HEK293 (cell line): ENCODE measurements at regions not wholly inside any gene's neighbourhood (a gene's known extent, or its start where the extent isn't known, plus 50 kb on each side); places are given as distances from the start of the nearest gene placed in this dataset.
A peak's percentile ranks its signal among the peaks of the same experiment; 100 is the strongest.

Experiments used
- CTCF ChIA-PET: fragments of 350-600 bp; formaldehyde crosslinking; extraction: SDS; loops from one replicate; lab custom pipeline; 2021; ENCODE audit warnings: antibody characterized with exemption; lab: Yijun Ruan, JAX
- POLR2A ChIA-PET: fragments of 300-600 bp; formaldehyde crosslinking; extraction: SDS; loops from one replicate; lab custom pipeline; 2020; ENCODE audit warnings: antibody characterized with exemption, inconsistent platforms; lab: Yijun Ruan, JAX
- H3K27ac ChIP-seq: fragments of 200-500 bp; sonication (Bioruptor generic); 2 replicates; pipeline ENCODE4 v1.5.1; 2014; ENCODE audit warnings: low read depth, low read length, control low read depth, inconsistent platforms; ENCODE audit errors: extremely low read depth
- H3K36me3 ChIP-seq, 2 experiments: fragments of 200-500 bp in 1 of 2; sonication (Bioruptor generic) in 1 of 2; 1 replicate in 1 of 2; 2 replicates in 1 of 2; pipeline ENCODE4 v1.5.1; 2014 to 2017; ENCODE audit warnings: inconsistent platforms in 2 of 2, low read length in 2 of 2; ENCODE audit not compliant: control insufficient read depth in 2 of 2, insufficient read depth in 1 of 2
- H3K4me1 ChIP-seq: fragments of 200-500 bp; sonication (Bioruptor generic); 2 replicates; pipeline ENCODE4 v1.5.1; 2014; ENCODE audit warnings: mild to moderate bottlenecking, low read length, inconsistent platforms; ENCODE audit not compliant: control insufficient read depth, insufficient read depth
- H3K4me3 ChIP-seq: 2 replicates; pipeline ENCODE4 v1.5.1; 2011; ENCODE audit warnings: low read depth, mild to moderate bottlenecking, control low read depth, low read length, moderate library complexity
- H3K9me3 ChIP-seq: fragments of 200-500 bp; sonication (Bioruptor generic); 2 replicates; pipeline ENCODE4 v1.5.1; 2014; ENCODE audit warnings: low read depth, low read length, inconsistent platforms; ENCODE audit not compliant: control insufficient read depth, insufficient read depth
- EGR2 ChIP-seq: fragments of 450-650 bp; formaldehyde crosslinking; IDR thresholded peaks from 2 replicates; pipeline ENCODE4 v1.5.1; 2016; ENCODE audit warnings: low read depth, missing biosample characterization, missing genetic modification characterization
- FEZF1 ChIP-seq: fragments of 450-650 bp; formaldehyde crosslinking; IDR thresholded peaks from 2 replicates; pipeline ENCODE4 v1.5.1; 2016; ENCODE audit warnings: missing biosample characterization, missing genetic modification characterization
- GLIS1 ChIP-seq: fragments of 450-650 bp; formaldehyde crosslinking; IDR thresholded peaks from 2 replicates; pipeline ENCODE4 v1.5.1; 2016; ENCODE audit warnings: missing biosample characterization, missing genetic modification characterization
- HOXA7 ChIP-seq: sonication (generic); formaldehyde crosslinking; IDR thresholded peaks from 2 replicates; pipeline ENCODE4 v1.8.1; 2022; ENCODE audit warnings: missing genetic modification reagents, borderline replicate concordance
- IKZF3 ChIP-seq: fragments of 450-650 bp; IDR thresholded peaks from 2 replicates; pipeline ENCODE4 v1.5.0; 2018; ENCODE audit warnings: missing biosample characterization, mild to moderate bottlenecking, missing genetic modification characterization, moderate library complexity
- KLF8 ChIP-seq: fragments of 450-650 bp; formaldehyde crosslinking; IDR thresholded peaks from 2 replicates; pipeline ENCODE4 v1.5.1; 2016; ENCODE audit warnings: missing biosample characterization, missing genetic modification characterization
- OSR2 ChIP-seq: fragments of 450-650 bp; formaldehyde crosslinking; IDR thresholded peaks from 2 replicates; pipeline ENCODE4 v1.5.1; 2016; ENCODE audit warnings: missing biosample characterization, missing genetic modification characterization
- SP2 ChIP-seq: fragments of 450-650 bp; formaldehyde crosslinking; IDR thresholded peaks from 2 replicates; pipeline ENCODE4 v1.5.1; 2016; ENCODE audit warnings: missing biosample characterization, missing genetic modification characterization
- ZBTB17 ChIP-seq: fragments of 450-650 bp; formaldehyde crosslinking; IDR thresholded peaks from 2 replicates; pipeline ENCODE4 v1.5.1; 2016; ENCODE audit warnings: missing biosample characterization, missing genetic modification characterization
- ZNF2 ChIP-seq: fragments of 450-650 bp; formaldehyde crosslinking; IDR thresholded peaks from 2 replicates; pipeline ENCODE4 v1.5.1; 2016; ENCODE audit warnings: missing biosample characterization, missing genetic modification characterization
- ZNF48 ChIP-seq: fragments of 450-650 bp; formaldehyde crosslinking; IDR thresholded peaks from 2 replicates; pipeline ENCODE4 v1.5.1; 2016; ENCODE audit warnings: missing biosample characterization, missing genetic modification characterization
- ZNF596 ChIP-seq: fragments of 450-650 bp; IDR thresholded peaks from 2 replicates; pipeline ENCODE4 v1.5.0; 2018; ENCODE audit warnings: missing biosample characterization, mild to moderate bottlenecking, missing genetic modification characterization, moderate library complexity
- ZNF658 ChIP-seq: fragments of 450-650 bp; formaldehyde crosslinking; IDR thresholded peaks from 2 replicates; pipeline ENCODE4; 2016; ENCODE audit warnings: missing biosample characterization, missing genetic modification characterization
- TF ChIP-seq, protein P1 (sequence below): fragments of 450-650 bp; formaldehyde crosslinking; IDR thresholded peaks from 2 replicates; pipeline ENCODE4 v1.5.1; 2017; ENCODE audit warnings: missing biosample characterization, missing genetic modification characterization
- TF ChIP-seq, protein P2 (sequence below): fragments of 450-650 bp; formaldehyde crosslinking; IDR thresholded peaks from 2 replicates; pipeline ENCODE4 v1.5.1; 2017; ENCODE audit warnings: missing biosample characterization, missing genetic modification characterization
- TF ChIP-seq, protein P3 (sequence below): fragments of 450-650 bp; formaldehyde crosslinking; IDR thresholded peaks from 2 replicates; pipeline ENCODE4 v1.5.1; 2016; ENCODE audit warnings: missing biosample characterization, missing genetic modification characterization, low read depth
- TF ChIP-seq, protein P4 (sequence below): fragments of 450-650 bp; formaldehyde crosslinking; IDR thresholded peaks from 2 replicates; pipeline ENCODE4 v1.5.1; 2016; ENCODE audit warnings: missing biosample characterization, missing genetic modification characterization, borderline replicate concordance
- TF ChIP-seq, protein P5 (sequence below): fragments of 450-650 bp; formaldehyde crosslinking; IDR thresholded peaks from 2 replicates; pipeline ENCODE4 v1.5.1; 2016; ENCODE audit warnings: missing biosample characterization, missing genetic modification characterization
- TF ChIP-seq, protein P6 (sequence below): fragments of 450-650 bp; formaldehyde crosslinking; IDR thresholded peaks from 2 replicates; pipeline ENCODE4 v1.5.1; 2016; ENCODE audit warnings: missing biosample characterization, missing genetic modification characterization
- TF ChIP-seq, protein P7 (sequence below): fragments of 450-650 bp; formaldehyde crosslinking; IDR thresholded peaks from 2 replicates; pipeline ENCODE4 v1.5.1; 2017; ENCODE audit warnings: missing biosample characterization, missing genetic modification characterization

DNA sequence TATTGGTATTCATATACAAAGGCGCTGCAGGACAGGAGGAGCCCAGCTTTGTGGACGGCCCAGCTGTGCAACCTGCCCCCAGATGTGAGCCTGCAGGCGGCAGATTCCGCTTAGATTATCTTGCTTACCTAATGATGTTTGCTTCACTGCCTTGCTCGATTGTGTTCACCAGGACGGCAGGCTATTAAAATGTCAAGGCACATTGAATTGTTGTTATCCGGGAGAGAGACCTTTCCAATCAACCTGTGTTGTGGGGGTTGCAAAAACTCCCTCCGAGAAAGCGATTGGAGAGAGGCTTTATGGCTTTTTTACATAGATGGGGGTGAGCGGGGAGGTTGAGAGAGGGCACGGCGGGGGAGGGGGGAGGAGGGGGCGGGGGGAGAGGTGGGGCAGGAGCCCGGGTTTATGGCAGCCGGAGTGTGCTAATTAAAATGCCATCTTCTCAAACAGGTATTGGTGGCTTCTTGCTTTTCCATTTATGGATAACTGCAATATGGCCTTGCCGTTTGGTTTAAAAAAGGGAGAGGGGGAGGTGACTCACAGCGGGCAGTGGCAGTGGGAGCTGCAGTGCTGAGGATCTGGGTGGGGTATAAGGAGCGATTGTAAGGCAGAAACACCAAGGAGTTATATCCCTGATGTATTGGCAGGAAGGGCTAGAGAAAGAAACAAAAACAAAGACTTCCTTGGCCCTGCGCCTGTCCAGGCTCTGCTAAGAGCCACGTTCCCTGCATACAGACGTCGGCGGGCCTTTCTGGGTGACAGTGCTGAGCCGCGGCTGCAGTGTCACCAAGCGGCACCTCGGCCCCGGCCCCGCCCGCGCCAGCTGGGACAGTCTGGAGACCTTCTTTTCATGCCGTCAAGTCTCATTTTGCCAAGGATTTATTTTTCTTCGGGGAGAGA, 97.2 kb downstream of the INSIG2 start:
- Histone ChIP-seq H3K9me3 (no peaks in the 10 kb centered on the region), H3K36me3 (no peaks in the 10 kb centered on the region), H3K27ac (peak overlapping the region; percentile 100), H3K4me1 (peaks cover 16% of the 10 kb centered on the region), H3K4me3 (peak overlapping the region; percentile 46)
- POLR2A ChIA-PET, result interaction anchor here (1.5 kb wide), 3 partner anchors 96 to 100 kb away, joined by 3 to 7 read pairs (median 5); partner anchors contain the start of gene INSIG2
- CTCF ChIA-PET, result interaction anchor here (0.6 to 0.7 kb wide), 2 partner anchors 9 to 26 kb away, joined by 3 to 4 read pairs; no protein-coding TSS in a partner anchor
- TF ChIP-seq ZNF658 (tag by site-specific recombination) (no peak), EGR2 (0 out of 2 replicates have a peak, but pooled peaks have one; percentile 3), HOXA7 (CRISPR knock-in tag) (no peak), OSR2 (peak; percentile 79), KLF8 (tag by site-specific recombination) (0 out of 2 replicates have a peak, but pooled peaks have one; percentile 21), SP2 (peak; percentile 28; the same call in 1 of the 2 replicates), ZBTB17 (peak; percentile 68; the same call in 1 of the 2 replicates), ZNF48 (no peak), FEZF1 (tag by site-specific recombination) (peak; percentile 59), IKZF3 (tag by site-specific recombination) (0 out of 2 replicates have a peak, but pooled peaks have one; percentile 71), ZNF2 (tag by site-specific recombination) (0 out of 2 replicates have a peak, but pooled peaks have one; percentile 39), ZNF596 (0 out of 2 replicates have a peak, but pooled peaks have one; percentile 51), GLIS1 (tag by site-specific recombination) (peak; percentile 26; the same call in 1 of the 2 replicates)
- TF ChIP-seq, protein P1, sequence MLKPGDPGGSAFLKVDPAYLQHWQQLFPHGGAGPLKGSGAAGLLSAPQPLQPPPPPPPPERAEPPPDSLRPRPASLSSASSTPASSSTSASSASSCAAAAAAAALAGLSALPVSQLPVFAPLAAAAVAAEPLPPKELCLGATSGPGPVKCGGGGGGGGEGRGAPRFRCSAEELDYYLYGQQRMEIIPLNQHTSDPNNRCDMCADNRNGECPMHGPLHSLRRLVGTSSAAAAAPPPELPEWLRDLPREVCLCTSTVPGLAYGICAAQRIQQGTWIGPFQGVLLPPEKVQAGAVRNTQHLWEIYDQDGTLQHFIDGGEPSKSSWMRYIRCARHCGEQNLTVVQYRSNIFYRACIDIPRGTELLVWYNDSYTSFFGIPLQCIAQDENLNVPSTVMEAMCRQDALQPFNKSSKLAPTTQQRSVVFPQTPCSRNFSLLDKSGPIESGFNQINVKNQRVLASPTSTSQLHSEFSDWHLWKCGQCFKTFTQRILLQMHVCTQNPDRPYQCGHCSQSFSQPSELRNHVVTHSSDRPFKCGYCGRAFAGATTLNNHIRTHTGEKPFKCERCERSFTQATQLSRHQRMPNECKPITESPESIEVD (tag by site-specific recombination), result 0 out of 2 replicates have a peak, but pooled peaks have one; percentile 14
- TF ChIP-seq, protein P2, sequence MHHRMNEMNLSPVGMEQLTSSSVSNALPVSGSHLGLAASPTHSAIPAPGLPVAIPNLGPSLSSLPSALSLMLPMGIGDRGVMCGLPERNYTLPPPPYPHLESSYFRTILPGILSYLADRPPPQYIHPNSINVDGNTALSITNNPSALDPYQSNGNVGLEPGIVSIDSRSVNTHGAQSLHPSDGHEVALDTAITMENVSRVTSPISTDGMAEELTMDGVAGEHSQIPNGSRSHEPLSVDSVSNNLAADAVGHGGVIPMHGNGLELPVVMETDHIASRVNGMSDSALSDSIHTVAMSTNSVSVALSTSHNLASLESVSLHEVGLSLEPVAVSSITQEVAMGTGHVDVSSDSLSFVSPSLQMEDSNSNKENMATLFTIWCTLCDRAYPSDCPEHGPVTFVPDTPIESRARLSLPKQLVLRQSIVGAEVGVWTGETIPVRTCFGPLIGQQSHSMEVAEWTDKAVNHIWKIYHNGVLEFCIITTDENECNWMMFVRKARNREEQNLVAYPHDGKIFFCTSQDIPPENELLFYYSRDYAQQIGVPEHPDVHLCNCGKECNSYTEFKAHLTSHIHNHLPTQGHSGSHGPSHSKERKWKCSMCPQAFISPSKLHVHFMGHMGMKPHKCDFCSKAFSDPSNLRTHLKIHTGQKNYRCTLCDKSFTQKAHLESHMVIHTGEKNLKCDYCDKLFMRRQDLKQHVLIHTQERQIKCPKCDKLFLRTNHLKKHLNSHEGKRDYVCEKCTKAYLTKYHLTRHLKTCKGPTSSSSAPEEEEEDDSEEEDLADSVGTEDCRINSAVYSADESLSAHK (tag by site-specific recombination), result no peak
- TF ChIP-seq, protein P3, sequence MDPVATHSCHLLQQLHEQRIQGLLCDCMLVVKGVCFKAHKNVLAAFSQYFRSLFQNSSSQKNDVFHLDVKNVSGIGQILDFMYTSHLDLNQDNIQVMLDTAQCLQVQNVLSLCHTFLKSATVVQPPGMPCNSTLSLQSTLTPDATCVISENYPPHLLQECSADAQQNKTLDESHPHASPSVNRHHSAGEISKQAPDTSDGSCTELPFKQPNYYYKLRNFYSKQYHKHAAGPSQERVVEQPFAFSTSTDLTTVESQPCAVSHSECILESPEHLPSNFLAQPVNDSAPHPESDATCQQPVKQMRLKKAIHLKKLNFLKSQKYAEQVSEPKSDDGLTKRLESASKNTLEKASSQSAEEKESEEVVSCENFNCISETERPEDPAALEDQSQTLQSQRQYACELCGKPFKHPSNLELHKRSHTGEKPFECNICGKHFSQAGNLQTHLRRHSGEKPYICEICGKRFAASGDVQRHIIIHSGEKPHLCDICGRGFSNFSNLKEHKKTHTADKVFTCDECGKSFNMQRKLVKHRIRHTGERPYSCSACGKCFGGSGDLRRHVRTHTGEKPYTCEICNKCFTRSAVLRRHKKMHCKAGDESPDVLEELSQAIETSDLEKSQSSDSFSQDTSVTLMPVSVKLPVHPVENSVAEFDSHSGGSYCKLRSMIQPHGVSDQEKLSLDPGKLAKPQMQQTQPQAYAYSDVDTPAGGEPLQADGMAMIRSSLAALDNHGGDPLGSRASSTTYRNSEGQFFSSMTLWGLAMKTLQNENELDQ (tag by site-specific recombination), result no peak
- TF ChIP-seq, protein P4, sequence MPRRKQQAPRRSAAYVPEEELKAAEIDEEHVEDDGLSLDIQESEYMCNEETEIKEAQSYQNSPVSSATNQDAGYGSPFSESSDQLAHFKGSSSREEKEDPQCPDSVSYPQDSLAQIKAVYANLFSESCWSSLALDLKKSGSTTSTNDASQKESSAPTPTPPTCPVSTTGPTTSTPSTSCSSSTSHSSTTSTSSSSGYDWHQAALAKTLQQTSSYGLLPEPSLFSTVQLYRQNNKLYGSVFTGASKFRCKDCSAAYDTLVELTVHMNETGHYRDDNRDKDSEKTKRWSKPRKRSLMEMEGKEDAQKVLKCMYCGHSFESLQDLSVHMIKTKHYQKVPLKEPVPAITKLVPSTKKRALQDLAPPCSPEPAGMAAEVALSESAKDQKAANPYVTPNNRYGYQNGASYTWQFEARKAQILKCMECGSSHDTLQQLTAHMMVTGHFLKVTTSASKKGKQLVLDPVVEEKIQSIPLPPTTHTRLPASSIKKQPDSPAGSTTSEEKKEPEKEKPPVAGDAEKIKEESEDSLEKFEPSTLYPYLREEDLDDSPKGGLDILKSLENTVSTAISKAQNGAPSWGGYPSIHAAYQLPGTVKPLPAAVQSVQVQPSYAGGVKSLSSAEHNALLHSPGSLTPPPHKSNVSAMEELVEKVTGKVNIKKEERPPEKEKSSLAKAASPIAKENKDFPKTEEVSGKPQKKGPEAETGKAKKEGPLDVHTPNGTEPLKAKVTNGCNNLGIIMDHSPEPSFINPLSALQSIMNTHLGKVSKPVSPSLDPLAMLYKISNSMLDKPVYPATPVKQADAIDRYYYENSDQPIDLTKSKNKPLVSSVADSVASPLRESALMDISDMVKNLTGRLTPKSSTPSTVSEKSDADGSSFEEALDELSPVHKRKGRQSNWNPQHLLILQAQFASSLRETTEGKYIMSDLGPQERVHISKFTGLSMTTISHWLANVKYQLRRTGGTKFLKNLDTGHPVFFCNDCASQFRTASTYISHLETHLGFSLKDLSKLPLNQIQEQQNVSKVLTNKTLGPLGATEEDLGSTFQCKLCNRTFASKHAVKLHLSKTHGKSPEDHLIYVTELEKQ (tag by site-specific recombination), result no peak
- TF ChIP-seq, protein P5, sequence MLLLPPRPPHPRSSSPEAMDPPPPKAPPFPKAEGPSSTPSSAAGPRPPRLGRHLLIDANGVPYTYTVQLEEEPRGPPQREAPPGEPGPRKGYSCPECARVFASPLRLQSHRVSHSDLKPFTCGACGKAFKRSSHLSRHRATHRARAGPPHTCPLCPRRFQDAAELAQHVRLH (tag by site-specific recombination), result no peak
- TF ChIP-seq, protein P6, sequence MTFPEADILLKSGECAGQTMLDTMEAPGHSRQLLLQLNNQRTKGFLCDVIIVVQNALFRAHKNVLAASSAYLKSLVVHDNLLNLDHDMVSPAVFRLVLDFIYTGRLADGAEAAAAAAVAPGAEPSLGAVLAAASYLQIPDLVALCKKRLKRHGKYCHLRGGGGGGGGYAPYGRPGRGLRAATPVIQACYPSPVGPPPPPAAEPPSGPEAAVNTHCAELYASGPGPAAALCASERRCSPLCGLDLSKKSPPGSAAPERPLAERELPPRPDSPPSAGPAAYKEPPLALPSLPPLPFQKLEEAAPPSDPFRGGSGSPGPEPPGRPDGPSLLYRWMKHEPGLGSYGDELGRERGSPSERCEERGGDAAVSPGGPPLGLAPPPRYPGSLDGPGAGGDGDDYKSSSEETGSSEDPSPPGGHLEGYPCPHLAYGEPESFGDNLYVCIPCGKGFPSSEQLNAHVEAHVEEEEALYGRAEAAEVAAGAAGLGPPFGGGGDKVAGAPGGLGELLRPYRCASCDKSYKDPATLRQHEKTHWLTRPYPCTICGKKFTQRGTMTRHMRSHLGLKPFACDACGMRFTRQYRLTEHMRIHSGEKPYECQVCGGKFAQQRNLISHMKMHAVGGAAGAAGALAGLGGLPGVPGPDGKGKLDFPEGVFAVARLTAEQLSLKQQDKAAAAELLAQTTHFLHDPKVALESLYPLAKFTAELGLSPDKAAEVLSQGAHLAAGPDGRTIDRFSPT (tag by site-specific recombination), result no peak
- TF ChIP-seq, protein P7, sequence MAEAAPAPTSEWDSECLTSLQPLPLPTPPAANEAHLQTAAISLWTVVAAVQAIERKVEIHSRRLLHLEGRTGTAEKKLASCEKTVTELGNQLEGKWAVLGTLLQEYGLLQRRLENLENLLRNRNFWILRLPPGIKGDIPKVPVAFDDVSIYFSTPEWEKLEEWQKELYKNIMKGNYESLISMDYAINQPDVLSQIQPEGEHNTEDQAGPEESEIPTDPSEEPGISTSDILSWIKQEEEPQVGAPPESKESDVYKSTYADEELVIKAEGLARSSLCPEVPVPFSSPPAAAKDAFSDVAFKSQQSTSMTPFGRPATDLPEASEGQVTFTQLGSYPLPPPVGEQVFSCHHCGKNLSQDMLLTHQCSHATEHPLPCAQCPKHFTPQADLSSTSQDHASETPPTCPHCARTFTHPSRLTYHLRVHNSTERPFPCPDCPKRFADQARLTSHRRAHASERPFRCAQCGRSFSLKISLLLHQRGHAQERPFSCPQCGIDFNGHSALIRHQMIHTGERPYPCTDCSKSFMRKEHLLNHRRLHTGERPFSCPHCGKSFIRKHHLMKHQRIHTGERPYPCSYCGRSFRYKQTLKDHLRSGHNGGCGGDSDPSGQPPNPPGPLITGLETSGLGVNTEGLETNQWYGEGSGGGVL (tag by site-specific recombination), result peak; percentile 67
